Hepatocyte (in vitro differentiated cells): ENCODE measurements at regions not wholly inside any gene's neighbourhood (a gene's known extent, or its start where the extent isn't known, plus 50 kb on each side); places are given as distances from the start of the nearest gene placed in this dataset.

Source experiments
- DNase-seq: peaks from one replicate; pipeline ENCODE4 v3.0.0-alpha.2; 2016; ENCODE audit warnings: low spot score
- H2AFZ ChIP-seq: fragments of 200-600 bp; sonication (generic); 2 replicates; pipeline ENCODE4 v1.6.0; 2016; ENCODE audit warnings: antibody characterized with exemption, mild to moderate bottlenecking
- H3K27ac ChIP-seq: fragments of 200-600 bp; sonication (generic); 2 replicates; pipeline ENCODE4 v1.5.1; 2016; ENCODE audit warnings: mild to moderate bottlenecking
- H3K27me3 ChIP-seq: fragments of 200-600 bp; sonication (generic); 2 replicates; pipeline ENCODE4 v1.6.1; 2016
- H3K36me3 ChIP-seq: fragments of 200-600 bp; sonication (generic); replicated peaks from 2 replicates; pipeline ENCODE4 v1.5.1; 2016; ENCODE audit warnings: low read depth; ENCODE audit not compliant: insufficient read depth
- H3K4me1 ChIP-seq: fragments of 200-600 bp; sonication (generic); 2 replicates; pipeline ENCODE4 v1.5.1; 2016; ENCODE audit warnings: mild to moderate bottlenecking, moderate library complexity; ENCODE audit not compliant: insufficient read depth
- H3K4me2 ChIP-seq: fragments of 200-600 bp; sonication (generic); 2 replicates; pipeline ENCODE4 v1.6.0; 2016
- H3K4me3 ChIP-seq: fragments of 200-600 bp; sonication (generic); 2 replicates; pipeline ENCODE4 v1.5.1; 2016; ENCODE audit warnings: mild to moderate bottlenecking
- H3K79me2 ChIP-seq: fragments of 200-600 bp; sonication (generic); 2 replicates; pipeline ENCODE4 v1.6.0; 2017; ENCODE audit warnings: mild to moderate bottlenecking
- H3K9me2 ChIP-seq: fragments of 200-600 bp; sonication (generic); replicated peaks from 2 replicates; pipeline ENCODE4 v1.6.0; 2017; ENCODE audit warnings: mild to moderate bottlenecking; ENCODE audit not compliant: insufficient read depth
- H3K9me3 ChIP-seq: fragments of 200-600 bp; sonication (generic); 2 replicates; pipeline ENCODE4 v1.5.1; 2016; ENCODE audit warnings: low read depth, mild to moderate bottlenecking
- H4K20me1 ChIP-seq: fragments of 200-600 bp; sonication (generic); 2 replicates; pipeline ENCODE4 v1.6.0; 2016; ENCODE audit warnings: mild to moderate bottlenecking; ENCODE audit not compliant: insufficient read depth, poor library complexity, severe bottlenecking
- EZH2 ChIP-seq: fragments of 200-600 bp; sonication (generic); IDR thresholded peaks from 2 replicates; pipeline ENCODE4 v1.6.1; 2016; ENCODE audit warnings: antibody characterized with exemption, mild to moderate bottlenecking, borderline replicate concordance
- EZH2phosphoT487 ChIP-seq: fragments of 200-600 bp; sonication (generic); IDR thresholded peaks from one replicate; pipeline ENCODE4 v1.6.1; 2018; ENCODE audit warnings: antibody characterized with exemption, mild to moderate bottlenecking, low read depth, moderate library complexity; ENCODE audit not compliant: unreplicated experiment, severe bottlenecking
- WGBS: methylation state at CpG from one replicate; pipeline ENCODE4 v1.1.6; 2016; ENCODE audit warnings: low lambda C conversion rate; ENCODE audit errors: missing lambda C conversion rate; 5-methylcytosine and 5-hydroxymethylcytosine counted together
- TF ChIP-seq, protein P1 (sequence below): fragments of 200-600 bp; sonication (generic); IDR thresholded peaks from 2 replicates; pipeline ENCODE4 v1.5.1; 2016; ENCODE audit warnings: antibody characterized with exemption, mild to moderate bottlenecking; ENCODE audit not compliant: poor library complexity

DNA sequence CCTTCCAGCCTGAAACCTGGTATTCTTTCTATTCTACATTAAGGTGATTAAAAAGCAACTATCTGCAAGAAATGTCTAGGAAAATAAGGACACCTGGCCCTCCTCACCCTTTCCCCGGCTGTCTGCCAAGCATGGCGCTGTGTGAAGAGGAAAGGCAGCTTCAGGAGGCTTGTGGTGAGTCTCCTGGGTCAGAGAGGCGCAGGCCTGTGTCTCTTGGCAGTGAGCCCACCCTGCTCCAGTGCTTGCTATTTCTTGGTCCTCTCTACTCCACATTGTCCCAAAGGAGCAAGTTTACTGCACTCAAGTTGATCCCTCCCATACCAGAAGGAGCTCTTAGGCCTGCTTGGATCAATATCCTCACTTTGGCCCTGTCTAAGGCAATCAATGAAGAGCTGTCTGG lies 520.7 kb upstream of the B3GAT1 start:
- H3K79me2 ChIP-seq = no peaks in the 10 kb centered on the region
- no peaks in the 10 kb centered on the region for H3K27me3 ChIP-seq
- H3K36me3 ChIP-seq = no peaks in the 10 kb centered on the region
- DNase-seq = no peak
- H4K20me1 ChIP-seq = no peaks in the 10 kb centered on the region
- no peak overlapping the region for H3K4me2 ChIP-seq
- no peak overlapping the region for H3K4me3 ChIP-seq
- H3K27ac ChIP-seq = no peak overlapping the region
- H3K9me2 ChIP-seq = no peaks in the 10 kb centered on the region
- 91% methylated on average over 3 of the region's 3 CpGs for WGBS
- H3K9me3 ChIP-seq = no peaks in the 10 kb centered on the region
- TF ChIP-seq EZH2 (no peak), EZH2phosphoT487 (no peak)
- TF ChIP-seq, protein P1, sequence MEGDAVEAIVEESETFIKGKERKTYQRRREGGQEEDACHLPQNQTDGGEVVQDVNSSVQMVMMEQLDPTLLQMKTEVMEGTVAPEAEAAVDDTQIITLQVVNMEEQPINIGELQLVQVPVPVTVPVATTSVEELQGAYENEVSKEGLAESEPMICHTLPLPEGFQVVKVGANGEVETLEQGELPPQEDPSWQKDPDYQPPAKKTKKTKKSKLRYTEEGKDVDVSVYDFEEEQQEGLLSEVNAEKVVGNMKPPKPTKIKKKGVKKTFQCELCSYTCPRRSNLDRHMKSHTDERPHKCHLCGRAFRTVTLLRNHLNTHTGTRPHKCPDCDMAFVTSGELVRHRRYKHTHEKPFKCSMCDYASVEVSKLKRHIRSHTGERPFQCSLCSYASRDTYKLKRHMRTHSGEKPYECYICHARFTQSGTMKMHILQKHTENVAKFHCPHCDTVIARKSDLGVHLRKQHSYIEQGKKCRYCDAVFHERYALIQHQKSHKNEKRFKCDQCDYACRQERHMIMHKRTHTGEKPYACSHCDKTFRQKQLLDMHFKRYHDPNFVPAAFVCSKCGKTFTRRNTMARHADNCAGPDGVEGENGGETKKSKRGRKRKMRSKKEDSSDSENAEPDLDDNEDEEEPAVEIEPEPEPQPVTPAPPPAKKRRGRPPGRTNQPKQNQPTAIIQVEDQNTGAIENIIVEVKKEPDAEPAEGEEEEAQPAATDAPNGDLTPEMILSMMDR = no peak
- H2AFZ ChIP-seq = no peak overlapping the region
- H3K4me1 ChIP-seq = no peaks in the 10 kb centered on the region

DNA sequence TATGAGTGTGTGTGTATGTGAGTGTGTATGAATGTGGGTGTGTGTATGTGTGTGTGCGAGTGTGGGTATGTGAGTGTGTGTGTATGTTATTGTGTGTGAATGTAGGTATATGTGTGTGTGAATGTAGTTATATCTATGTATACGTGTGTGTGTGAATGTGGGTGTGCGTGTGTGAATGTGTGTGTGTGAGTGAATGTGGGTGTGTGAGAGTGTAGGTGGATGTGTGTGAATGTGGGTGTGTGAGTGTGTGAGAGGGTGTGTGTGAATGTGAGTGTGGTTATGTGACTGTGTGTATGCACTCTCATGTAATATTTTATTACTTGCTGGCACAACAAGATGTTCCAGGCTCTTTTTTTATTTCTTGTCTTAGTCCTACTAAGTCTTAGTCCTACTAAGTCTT lies 513.4 kb upstream of the B3GAT1 start:
- no peak for DNase-seq
- no peaks in the 10 kb centered on the region for H3K4me1 ChIP-seq
- no peaks in the 10 kb centered on the region for H3K79me2 ChIP-seq
- H3K4me3 ChIP-seq = no peak overlapping the region
- H3K9me2 ChIP-seq = no peaks in the 10 kb centered on the region
- TF ChIP-seq, protein P1 = no peak
- TF ChIP-seq EZH2phosphoT487 (no peak), EZH2 (no peak)
- H3K27me3 ChIP-seq = peaks cover under 1% of the 10 kb centered on the region
- H2AFZ ChIP-seq = no peak overlapping the region
- H3K36me3 ChIP-seq = no peaks in the 10 kb centered on the region
- WGBS = 95% methylated on average over 3 of the region's 3 CpGs
- no peaks in the 10 kb centered on the region for H4K20me1 ChIP-seq
- no peak overlapping the region for H3K4me2 ChIP-seq
- no peak overlapping the region for H3K27ac ChIP-seq
- no peaks in the 10 kb centered on the region for H3K9me3 ChIP-seq

DNA sequence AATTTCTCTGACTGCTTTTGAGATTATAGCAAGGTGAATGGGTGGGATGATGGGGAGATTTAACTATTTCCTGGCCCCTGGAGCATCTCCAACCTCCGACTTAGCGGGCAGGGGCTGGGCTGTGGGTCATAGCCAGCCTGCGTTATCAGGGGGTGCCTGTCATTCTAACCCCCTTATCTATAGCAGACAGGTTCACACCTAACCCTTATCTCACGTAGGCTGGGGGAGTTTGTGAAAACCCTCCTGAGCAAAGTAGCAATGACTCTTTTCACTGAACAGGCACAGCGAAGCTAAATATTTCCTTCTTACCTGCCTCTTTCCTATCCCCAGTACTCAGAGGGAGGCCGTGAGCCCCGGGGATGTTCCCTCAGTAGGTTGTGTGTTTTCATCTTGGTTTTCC lies 511.4 kb upstream of the B3GAT1 start:
- no peak overlapping the region for H3K27ac ChIP-seq
- no peaks in the 10 kb centered on the region for H3K9me2 ChIP-seq
- no peaks in the 10 kb centered on the region for H3K4me1 ChIP-seq
- DNase-seq = no peak
- no peak overlapping the region for H3K4me2 ChIP-seq
- TF ChIP-seq EZH2 (no peak), EZH2phosphoT487 (no peak)
- TF ChIP-seq, protein P1 = no peak
- 47% methylated on average over 7 of the region's 7 CpGs for WGBS
- peaks cover 4% of the 10 kb centered on the region for H3K27me3 ChIP-seq
- H2AFZ ChIP-seq = no peak overlapping the region
- H4K20me1 ChIP-seq = no peaks in the 10 kb centered on the region
- no peaks in the 10 kb centered on the region for H3K9me3 ChIP-seq
- no peak overlapping the region for H3K4me3 ChIP-seq
- H3K79me2 ChIP-seq = no peaks in the 10 kb centered on the region
- H3K36me3 ChIP-seq = no peaks in the 10 kb centered on the region

DNA sequence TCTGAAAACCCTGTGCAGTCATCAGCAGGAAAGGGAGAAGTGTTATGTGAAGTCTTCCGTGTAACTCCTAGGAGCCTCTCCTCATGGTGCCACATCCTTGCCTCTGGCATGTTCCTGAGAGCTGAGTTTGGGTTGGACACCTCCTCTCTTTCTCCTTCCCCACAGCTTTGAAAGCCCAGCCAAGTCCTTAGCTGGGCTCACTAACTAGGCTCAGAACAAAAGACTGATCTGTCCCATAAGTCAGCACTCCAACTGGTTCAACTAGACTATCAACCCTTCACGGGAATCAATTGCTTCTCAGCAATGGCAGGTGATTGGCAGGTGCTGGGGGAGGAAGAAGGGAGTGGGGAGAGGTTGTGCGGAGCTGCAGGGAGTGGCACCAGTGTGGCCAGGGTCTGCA lies 509.9 kb upstream of the B3GAT1 start:
- TF ChIP-seq EZH2phosphoT487 = no peak
- no peak for TF ChIP-seq EZH2
- TF ChIP-seq, protein P1 = no peak
- Histone ChIP-seq H3K79me2 (no peaks in the 10 kb centered on the region), H3K9me3 (no peaks in the 10 kb centered on the region), H3K9me2 (no peaks in the 10 kb centered on the region), H3K27ac (no peak overlapping the region), H3K27me3 (peaks cover 4% of the 10 kb centered on the region), H2AFZ (no peak overlapping the region), H4K20me1 (no peaks in the 10 kb centered on the region), H3K36me3 (no peaks in the 10 kb centered on the region), H3K4me2 (no peak overlapping the region), H3K4me3 (no peak overlapping the region), H3K4me1 (no peaks in the 10 kb centered on the region)
- no peak for DNase-seq
- WGBS = 51% methylated on average over 3 of the region's 3 CpGs
